ENCODE measurements at regions not wholly inside any gene's neighbourhood (a gene's known extent, or its start where the extent isn't known, plus 50 kb on each side); places are given as distances from the start of the nearest gene placed in this dataset.

- no peak overlapping the region for H3K4me2 ChIP-seq
- H3K36me3 ChIP-seq (ENCODE audit: low read depth): no peaks in the 10 kb centered on the region
- H3F3A ChIP-seq (ENCODE audit: insufficient read depth, low read depth): no peaks in the 10 kb centered on the region
- H3K4me3 ChIP-seq: no peak overlapping the region
- H3K4me1 ChIP-seq (replicated peaks; ENCODE audit: insufficient read depth): no peaks in the 10 kb centered on the region
- H3K79me2 ChIP-seq (ENCODE audit: low read depth): no peaks in the 10 kb centered on the region
- H4K20me1 ChIP-seq (ENCODE audit: insufficient read depth): no peaks in the 10 kb centered on the region
- CTCF ChIA-PET: interaction anchor here (0.7 kb wide), 1 partner anchor 269 kb away, joined by 3 read pairs; no protein-coding TSS in a partner anchor
- H3K9me3 ChIP-seq (ENCODE audit: insufficient read depth, low read depth): no peaks in the 10 kb centered on the region
- no peaks in the 10 kb centered on the region for H3K9me2 ChIP-seq (ENCODE audit: insufficient read depth)
- no peak for DNase-seq
- no TSS peak for BruUV-seq (replicated peaks)
- H2AFZ ChIP-seq: no peak overlapping the region
- intact Hi-C loops (cut with micrococcal nuclease; ENCODE audit: unreplicated experiment): no loop called here
- no peaks in the 10 kb centered on the region for H3K27me3 ChIP-seq (ENCODE audit: insufficient read depth, low read depth)
- POLR2A ChIA-PET (ENCODE audit: unreplicated experiment): no interaction called here
- no peak for TF ChIP-seq CTCF (conservative IDR thresholded peaks at IDR 0.05)
- no peak overlapping the region for H3K27ac ChIP-seq
Observed at GRCh38 chr18:25453556-25454269, 101.7 kb upstream of the ZNF521 start.

- no peaks in the 10 kb centered on the region for H3K4me1 ChIP-seq (replicated peaks; ENCODE audit: insufficient read depth)
- no peaks in the 10 kb centered on the region for H3K9me2 ChIP-seq (ENCODE audit: insufficient read depth)
- H3K79me2 ChIP-seq (ENCODE audit: low read depth): no peaks in the 10 kb centered on the region
- H3K4me3 ChIP-seq: no peak overlapping the region
- TF ChIP-seq CTCF (conservative IDR thresholded peaks at IDR 0.05) (no peak), EZH2 (IDR thresholded peaks at IDR 0.05; ENCODE audit: low read depth) (no peak)
- no peak overlapping the region for H3K4me2 ChIP-seq
- no peaks in the 10 kb centered on the region for H3K36me3 ChIP-seq (ENCODE audit: low read depth)
- intact Hi-C loops (cut with micrococcal nuclease; ENCODE audit: unreplicated experiment): no loop called here
- ChIA-PET CTCF (no interaction called here), POLR2A (ENCODE audit: unreplicated experiment) (no interaction called here)
- H3K27me3 ChIP-seq (ENCODE audit: insufficient read depth, low read depth): no peaks in the 10 kb centered on the region
- no peaks in the 10 kb centered on the region for H3F3A ChIP-seq (ENCODE audit: insufficient read depth, low read depth)
- DNase-seq: no peak
- H4K20me1 ChIP-seq (ENCODE audit: insufficient read depth): no peaks in the 10 kb centered on the region
- no peak overlapping the region for H3K27ac ChIP-seq
- H2AFZ ChIP-seq: no peak overlapping the region
- BruUV-seq (replicated peaks): no TSS peak
- H3K9me3 ChIP-seq (ENCODE audit: insufficient read depth, low read depth): no peaks in the 10 kb centered on the region
Observed at GRCh38 chr18:25451077-25451658, 99.2 kb upstream of the ZNF521 start.

- ChIA-PET CTCF (no interaction called here), POLR2A (ENCODE audit: unreplicated experiment) (no interaction called here)
- Histone ChIP-seq H3K79me2 (ENCODE audit: low read depth) (no peaks in the 10 kb centered on the region), H2AFZ (no peak overlapping the region), H3K4me1 (replicated peaks; ENCODE audit: insufficient read depth) (no peaks in the 10 kb centered on the region), H3K4me2 (no peak overlapping the region), H3K9me3 (ENCODE audit: insufficient read depth, low read depth) (no peaks in the 10 kb centered on the region), H3K27ac (no peak overlapping the region), H4K20me1 (ENCODE audit: insufficient read depth) (no peaks in the 10 kb centered on the region), H3K27me3 (ENCODE audit: insufficient read depth, low read depth) (no peaks in the 10 kb centered on the region), H3F3A (ENCODE audit: insufficient read depth, low read depth) (no peaks in the 10 kb centered on the region), H3K9me2 (ENCODE audit: insufficient read depth) (no peaks in the 10 kb centered on the region), H3K36me3 (ENCODE audit: low read depth) (no peaks in the 10 kb centered on the region), H3K4me3 (no peak overlapping the region)
- intact Hi-C loops (cut with micrococcal nuclease; ENCODE audit: unreplicated experiment): no loop called here
- BruUV-seq (replicated peaks): no TSS peak
- TF ChIP-seq CTCF (conservative IDR thresholded peaks at IDR 0.05): no peak
- DNase-seq: no peak
Observed at GRCh38 chr18:25449046-25449445, 97.1 kb upstream of the ZNF521 start.

Data from PC-9 (cell line).